GM12878 (cell line): ENCODE measurements at regions not wholly inside any gene's neighbourhood (a gene's known extent, or its start where the extent isn't known, plus 50 kb on each side); places are given as distances from the start of the nearest gene placed in this dataset.

Experiments
- BCL11A ChIP-seq: IDR thresholded peaks from 2 replicates; pipeline ENCODE4 v1.6.1; 2011; ENCODE audit warnings: low read depth, low read length
- CTCF ChIP-seq, 3 experiments: IDR thresholded peaks in 2 of 3; conservative IDR thresholded peaks in 1 of 3; 2 replicates each; pipeline ENCODE4 v1.5.1; 2011; ENCODE audit warnings: low read depth in 3 of 3, low read length in 3 of 3, mild to moderate bottlenecking in 3 of 3, control low read depth in 2 of 3, moderate library complexity in 2 of 3, inconsistent platforms in 1 of 3, mixed read lengths in 1 of 3; ENCODE audit not compliant: control insufficient read depth in 2 of 3, insufficient read depth in 1 of 3; ENCODE audit errors: extremely low read depth in 1 of 3
- ELK1 ChIP-seq: IDR thresholded peaks from 2 replicates; pipeline ENCODE4 v1.6.1; 2012; ENCODE audit warnings: low read depth, low read length, improper control_type of control experiment
- GABPA ChIP-seq: IDR thresholded peaks from 2 replicates; pipeline ENCODE4 v1.6.1; 2014; ENCODE audit warnings: antibody characterized with exemption, low read depth, mild to moderate bottlenecking, inconsistent platforms
- HSF1 ChIP-seq: fragments of 150-350 bp; IDR thresholded peaks from 2 replicates; pipeline ENCODE4 v1.6.1; 2014; ENCODE audit warnings: mild to moderate bottlenecking, low read depth, low read length
- NKRF ChIP-seq: fragments of 450-650 bp; conservative IDR thresholded peaks from 2 replicates; pipeline ENCODE4 v1.6.1; 2017; ENCODE audit warnings: mild to moderate bottlenecking, moderate library complexity
- POLR2A ChIP-seq: IDR thresholded peaks from 2 replicates; pipeline ENCODE4 v1.6.1; 2011; ENCODE audit warnings: low read depth, mild to moderate bottlenecking, low read length
- POU2F2 ChIP-seq: IDR thresholded peaks from 3 replicates; pipeline ENCODE4 v1.6.1; 2011; ENCODE audit warnings: low read depth, mild to moderate bottlenecking, low read length, borderline replicate concordance
- SKIL ChIP-seq: fragments of 450-650 bp; IDR thresholded peaks from 2 replicates; pipeline ENCODE4 v1.6.1; 2017; ENCODE audit warnings: mild to moderate bottlenecking, low read depth, inconsistent platforms; ENCODE audit not compliant: poor library complexity, severe bottlenecking
- SMAD5 ChIP-seq: IDR thresholded peaks from 2 replicates; pipeline ENCODE4 v1.6.1; 2016; ENCODE audit warnings: antibody characterized with exemption, low read depth
- SMC3 ChIP-seq: IDR thresholded peaks from 2 replicates; pipeline ENCODE4 v1.6.1; 2011; ENCODE audit warnings: low read length, improper control_type of control experiment, borderline replicate concordance
- TAF1 ChIP-seq: IDR thresholded peaks from 2 replicates; pipeline ENCODE4 v1.6.1; 2011; ENCODE audit warnings: mild to moderate bottlenecking, low read depth, low read length, borderline replicate concordance
- TCF3 ChIP-seq: IDR thresholded peaks from 2 replicates; pipeline ENCODE4 v1.6.1; 2012; ENCODE audit warnings: low read depth, mild to moderate bottlenecking, low read length, borderline replicate concordance; ENCODE audit not compliant: insufficient read depth
- YY1 ChIP-seq: IDR thresholded peaks from 2 replicates; pipeline ENCODE4 v1.6.1; 2011; ENCODE audit warnings: low read depth, mild to moderate bottlenecking, low read length
- ZBTB11 ChIP-seq: fragments of 450-650 bp; formaldehyde crosslinking; IDR thresholded peaks from 2 replicates; pipeline ENCODE4 v1.5.0; 2022; ENCODE audit warnings: mild to moderate bottlenecking, missing genetic modification characterization

- TF ChIP-seq CTCF (IDR thresholded peaks at IDR 0.05 in 2 of 3, conservative IDR thresholded peaks at IDR 0.05 in 1 of 3; ENCODE audit: control insufficient read depth in 2 of 3, extremely low read depth in 1 of 3, insufficient read depth in 1 of 3, low read depth in 3 of 3, low read length in 3 of 3) (peak; percentile 90 to 92 (median 90)), ZBTB11 (CRISPR knock-in tag) (no peak), SKIL (no peak), YY1 (0 out of 2 replicates have a peak, but pooled peaks have one; percentile 32), POLR2A (no peak), HSF1 (no peak), TCF3 (no peak), POU2F2 (0 out of 3 replicates have a peak, but pooled peaks have one; percentile 25), BCL11A (no peak), NKRF (no peak), ELK1 (no peak), TAF1 (no peak), SMAD5 (no peak), GABPA (no peak), SMC3 (peak; percentile 78; the same call in 1 of the 2 replicates)
These were observed 59.5 kb upstream of the NEIL3 start (continued) for GRCh38 chr4:177250056-177250696.
